Erythroblast (primary cell): ENCODE measurements at regions not wholly inside any gene's neighbourhood (a gene's known extent, or its start where the extent isn't known, plus 50 kb on each side); places are given as distances from the start of the nearest gene placed in this dataset.

Experiments
- GATA1 ChIP-seq: IDR thresholded peaks from 2 replicates; pipeline ENCODE4 v1.6.1; 2011; ENCODE audit warnings: low read depth, mild to moderate bottlenecking, control low read depth, low read length, moderate library complexity
- POLR2A ChIP-seq: IDR thresholded peaks from 2 replicates; pipeline ENCODE4 v1.6.1; 2011; ENCODE audit warnings: mild to moderate bottlenecking, low read length

DNA sequence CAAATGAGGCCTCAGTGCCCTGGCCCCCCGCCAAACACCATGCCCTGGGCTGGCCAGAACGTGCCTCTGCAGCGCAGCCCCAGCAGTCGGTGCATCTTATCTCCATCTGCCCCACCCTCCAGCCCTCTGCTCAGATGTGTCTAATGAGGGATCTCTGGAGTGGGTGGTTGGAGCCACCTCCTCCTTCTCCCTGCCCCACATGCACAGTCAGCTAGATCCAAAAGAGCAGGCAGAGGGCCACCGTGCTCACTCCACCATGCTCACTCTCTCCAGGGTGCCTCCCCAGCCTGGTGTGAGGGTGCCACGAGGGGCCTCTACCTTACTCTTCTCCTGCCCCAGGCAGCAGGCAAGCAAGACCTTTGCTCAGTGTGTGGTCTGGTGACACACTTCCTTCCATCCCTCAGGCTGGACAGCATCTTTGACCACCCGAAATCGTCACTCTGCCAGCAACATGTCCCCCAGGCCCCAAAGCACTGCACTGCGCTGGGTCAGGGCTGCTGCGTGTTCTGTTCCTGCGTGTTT lies 266.1 kb upstream of the HDAC4 start:
- TF ChIP-seq POLR2A (no peak), GATA1 (no peak)
